BJ (cell line): ENCODE measurements at regions not wholly inside any gene's neighbourhood (a gene's known extent, or its start where the extent isn't known, plus 50 kb on each side); places are given as distances from the start of the nearest gene placed in this dataset.
A peak's percentile ranks its signal among the peaks of the same experiment; 100 is the strongest.

Experiments used
- CTCF ChIA-PET: fragments of 350-600 bp; formaldehyde crosslinking; extraction: SDS; loops from one replicate; lab custom pipeline; 2021; ENCODE audit warnings: antibody characterized with exemption, inconsistent platforms; lab: Yijun Ruan, JAX
- POLR2A ChIA-PET: fragments of 300-600 bp; sonication (Branson Sonifier 250); formaldehyde crosslinking; extraction: SDS; loops from one replicate; lab custom pipeline; 2021; ENCODE audit warnings: antibody characterized with exemption; lab: Charles Lee
- DNase-seq: peaks from one replicate; pipeline ENCODE4 v3.0.0-alpha.2; 2011; ENCODE audit warnings: low read depth
- H3K27me3 ChIP-seq: 2 replicates; pipeline ENCODE4 v1.6.0; 2011; ENCODE audit warnings: low read length; ENCODE audit not compliant: control insufficient read depth, insufficient read depth
- H3K36me3 ChIP-seq: 2 replicates; pipeline ENCODE4 v1.5.1; 2011; ENCODE audit warnings: low read length; ENCODE audit not compliant: control insufficient read depth, insufficient read depth
- H3K4me3 ChIP-seq: 2 replicates; pipeline ENCODE4 v1.5.1; 2011; ENCODE audit warnings: low read depth, mild to moderate bottlenecking, control low read depth, low read length
- TF ChIP-seq, protein P1 (sequence below): IDR thresholded peaks from 2 replicates; pipeline ENCODE4 v1.5.1; 2011; ENCODE audit warnings: low read depth, mild to moderate bottlenecking, control low read depth, inconsistent platforms, low read length, moderate library complexity; ENCODE audit not compliant: insufficient read depth

- Histone ChIP-seq H3K4me3 (no peak overlapping the region), H3K27me3 (no peaks in the 10 kb centered on the region), H3K36me3 (no peaks in the 10 kb centered on the region)
- TF ChIP-seq, protein P1, sequence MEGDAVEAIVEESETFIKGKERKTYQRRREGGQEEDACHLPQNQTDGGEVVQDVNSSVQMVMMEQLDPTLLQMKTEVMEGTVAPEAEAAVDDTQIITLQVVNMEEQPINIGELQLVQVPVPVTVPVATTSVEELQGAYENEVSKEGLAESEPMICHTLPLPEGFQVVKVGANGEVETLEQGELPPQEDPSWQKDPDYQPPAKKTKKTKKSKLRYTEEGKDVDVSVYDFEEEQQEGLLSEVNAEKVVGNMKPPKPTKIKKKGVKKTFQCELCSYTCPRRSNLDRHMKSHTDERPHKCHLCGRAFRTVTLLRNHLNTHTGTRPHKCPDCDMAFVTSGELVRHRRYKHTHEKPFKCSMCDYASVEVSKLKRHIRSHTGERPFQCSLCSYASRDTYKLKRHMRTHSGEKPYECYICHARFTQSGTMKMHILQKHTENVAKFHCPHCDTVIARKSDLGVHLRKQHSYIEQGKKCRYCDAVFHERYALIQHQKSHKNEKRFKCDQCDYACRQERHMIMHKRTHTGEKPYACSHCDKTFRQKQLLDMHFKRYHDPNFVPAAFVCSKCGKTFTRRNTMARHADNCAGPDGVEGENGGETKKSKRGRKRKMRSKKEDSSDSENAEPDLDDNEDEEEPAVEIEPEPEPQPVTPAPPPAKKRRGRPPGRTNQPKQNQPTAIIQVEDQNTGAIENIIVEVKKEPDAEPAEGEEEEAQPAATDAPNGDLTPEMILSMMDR, result no peak
- ChIA-PET POLR2A (no interaction called here), CTCF (interaction anchor here (2.2 to 2.6 kb wide), 3 partner anchors 8 to 539 kb away, joined by 18 to 20 read pairs (median 18); no protein-coding TSS in a partner anchor)
- no peak for DNase-seq
Measured at GRCh38 chr17:69605571-69605970, 191.1 kb downstream of the MAP2K6 start.

- ChIA-PET POLR2A (interaction anchor here (0.6 kb wide), 1 partner anchor 265 kb away, joined by 17 read pairs; no protein-coding TSS in a partner anchor), CTCF (interaction anchor here (0.6 to 4.5 kb wide), 32 partner anchors 8 to 947 kb away, joined by 3 to 43 read pairs (median 4); no protein-coding TSS in a partner anchor)
- Histone ChIP-seq H3K4me3 (no peak overlapping the region), H3K36me3 (no peaks in the 10 kb centered on the region), H3K27me3 (no peaks in the 10 kb centered on the region)
- TF ChIP-seq, protein P1, result no peak
- no peak for DNase-seq
Measured at GRCh38 chr17:69606142-69606800, 191.8 kb downstream of the MAP2K6 start.

GRCh38 chr17:69607162-69607834, 192.8 kb downstream of the MAP2K6 start:
- Histone ChIP-seq H3K36me3 (no peaks in the 10 kb centered on the region), H3K27me3 (no peaks in the 10 kb centered on the region), H3K4me3 (no peak overlapping the region)
- TF ChIP-seq, protein P1, result peak; percentile 86
- DNase-seq, result no peak
- ChIA-PET CTCF (interaction anchor here (0.5 to 4.5 kb wide), 45 partner anchors 9 to 946 kb away, joined by 3 to 43 read pairs (median 4); partner anchors contain the start of gene KCNJ2), POLR2A (interaction anchor here (0.6 kb wide), 2 partner anchors 264 to 720 kb away, joined by 3 to 17 read pairs; no protein-coding TSS in a partner anchor)

DNA sequence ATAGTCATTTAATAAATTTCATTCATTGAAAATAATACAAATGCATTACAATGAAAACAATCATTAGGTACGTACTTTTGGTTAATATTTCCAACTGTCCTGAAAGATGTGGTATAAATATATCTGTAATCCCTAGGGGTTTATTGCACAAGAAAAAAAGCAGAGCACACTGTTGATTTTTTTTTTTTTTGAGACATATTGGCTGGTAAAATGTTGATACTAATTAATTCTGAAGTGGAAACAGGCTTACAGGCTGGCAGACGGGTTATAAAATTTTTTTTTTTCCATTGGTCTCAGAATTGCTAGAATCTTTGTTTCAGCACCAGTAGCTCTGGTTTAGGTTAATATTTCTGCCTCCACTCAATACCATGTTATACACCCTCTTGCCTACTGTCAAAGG, 193.6 kb downstream of the MAP2K6 start:
- no peaks in the 10 kb centered on the region for H3K27me3 ChIP-seq
- TF ChIP-seq, protein P1, result no peak
- CTCF ChIA-PET, result interaction anchor here (0.6 to 4.5 kb wide), 27 partner anchors 8 to 945 kb away, joined by 3 to 43 read pairs (median 8); no protein-coding TSS in a partner anchor
- no peak for DNase-seq
- no peaks in the 10 kb centered on the region for H3K36me3 ChIP-seq
- H3K4me3 ChIP-seq, result no peak overlapping the region
- POLR2A ChIA-PET, result interaction anchor here (0.6 kb wide), 2 partner anchors 562 to 721 kb away, joined by 3 to 7 read pairs; no protein-coding TSS in a partner anchor
